ENCODE measurements at regions not wholly inside any gene's neighbourhood (a gene's known extent, or its start where the extent isn't known, plus 50 kb on each side); places are given as distances from the start of the nearest gene placed in this dataset.

- Histone ChIP-seq H3K4me3 (ENCODE audit: control insufficient read depth in 2 of 3, extremely low read depth in 1 of 3, insufficient read depth in 2 of 3, low read depth in 1 of 3, low read length in 3 of 3) (no peak overlapping the region), H3K4me1 (ENCODE audit: control insufficient read depth, extremely low read depth, insufficient read depth, low read length) (no peaks in the 10 kb centered on the region), H3K27me3 (ENCODE audit: control insufficient read depth, extremely low read depth, insufficient read depth, low read length) (no peaks in the 10 kb centered on the region), H3K9ac (ENCODE audit: control insufficient read depth, extremely low read depth, insufficient read depth, low read length) (no peak overlapping the region), H3K9me1 (ENCODE audit: control insufficient read depth, extremely low read depth, insufficient read depth, low read length) (no peaks in the 10 kb centered on the region), H3K79me2 (ENCODE audit: control insufficient read depth, insufficient read depth, low read length) (no peaks in the 10 kb centered on the region), H3K36me3 (ENCODE audit: control insufficient read depth in 2 of 2, extremely low read depth in 1 of 2, insufficient read depth in 2 of 2, low read length in 2 of 2) (no peaks in the 10 kb centered on the region), H3K9me3 (ENCODE audit: control insufficient read depth, low read depth, low read length) (no peaks in the 10 kb centered on the region), H4K20me1 (ENCODE audit: control insufficient read depth, extremely low read depth, insufficient read depth, low read length) (no peaks in the 10 kb centered on the region), H2AFZ (ENCODE audit: control insufficient read depth, low read length) (no peak overlapping the region), H3K27ac (ENCODE audit: control insufficient read depth, insufficient read depth, low read length) (no peak overlapping the region), H3K4me2 (ENCODE audit: control insufficient read depth, extremely low read depth, insufficient read depth, low read depth, low read length) (no peak overlapping the region)
- DNase-seq (ENCODE audit: low read depth, low spot score) (no peak), FAIRE-seq (no peak)
- dilution Hi-C loops (cut with MboI; ENCODE audit: extremely low pct_ligation_motif_present, low sequenced_read_pairs), result no loop called here
- no peak for TF ChIP-seq CTCF (optimal IDR thresholded peaks at IDR 0.05 in 1 of 3, IDR thresholded peaks at IDR 0.05 in 1 of 3, conservative IDR thresholded peaks at IDR 0.05 in 1 of 3; ENCODE audit: extremely low read depth in 1 of 3, insufficient read depth in 2 of 3, low read length in 3 of 3)
- no peak for TF ChIP-seq EZH2 (IDR thresholded peaks at IDR 0.05; ENCODE audit: low read length)
Observed at GRCh38 chr14:49218436-49219092, 367.6 kb downstream of the RPS29 start.

GRCh38 chr14:49212721-49213120 is 373.5 kb downstream of the RPS29 start:
- no peak overlapping the region for H2AFZ ChIP-seq (ENCODE audit: control insufficient read depth, low read length)

More at GRCh38 chr14:49212721-49213120, 373.5 kb downstream of the RPS29 start:
- Histone ChIP-seq H3K79me2 (ENCODE audit: control insufficient read depth, insufficient read depth, low read length) (no peaks in the 10 kb centered on the region), H3K4me2 (ENCODE audit: control insufficient read depth, extremely low read depth, insufficient read depth, low read depth, low read length) (no peak overlapping the region), H3K36me3 (ENCODE audit: control insufficient read depth in 2 of 2, extremely low read depth in 1 of 2, insufficient read depth in 2 of 2, low read length in 2 of 2) (no peaks in the 10 kb centered on the region), H3K4me1 (ENCODE audit: control insufficient read depth, extremely low read depth, insufficient read depth, low read length) (no peaks in the 10 kb centered on the region), H3K9me1 (ENCODE audit: control insufficient read depth, extremely low read depth, insufficient read depth, low read length) (no peaks in the 10 kb centered on the region), H3K9ac (ENCODE audit: control insufficient read depth, extremely low read depth, insufficient read depth, low read length) (no peak overlapping the region), H3K27me3 (ENCODE audit: control insufficient read depth, extremely low read depth, insufficient read depth, low read length) (no peaks in the 10 kb centered on the region), H3K27ac (ENCODE audit: control insufficient read depth, insufficient read depth, low read length) (no peak overlapping the region), H4K20me1 (ENCODE audit: control insufficient read depth, extremely low read depth, insufficient read depth, low read length) (no peaks in the 10 kb centered on the region), H3K9me3 (ENCODE audit: control insufficient read depth, low read depth, low read length) (no peaks in the 10 kb centered on the region), H3K4me3 (ENCODE audit: control insufficient read depth in 2 of 3, extremely low read depth in 1 of 3, insufficient read depth in 2 of 3, low read depth in 1 of 3, low read length in 3 of 3) (no peak overlapping the region)
- TF ChIP-seq EZH2 (IDR thresholded peaks at IDR 0.05; ENCODE audit: low read length), result no peak
- TF ChIP-seq CTCF (optimal IDR thresholded peaks at IDR 0.05 in 1 of 3, IDR thresholded peaks at IDR 0.05 in 1 of 3, conservative IDR thresholded peaks at IDR 0.05 in 1 of 3; ENCODE audit: extremely low read depth in 1 of 3, insufficient read depth in 2 of 3, low read length in 3 of 3), result no peak
- no peak for FAIRE-seq
- no peak for DNase-seq (ENCODE audit: low read depth, low spot score)
- dilution Hi-C loops (cut with MboI; ENCODE audit: extremely low pct_ligation_motif_present, low sequenced_read_pairs), result no loop called here
